HEK293 (cell line): ENCODE measurements at regions not wholly inside any gene's neighbourhood (a gene's known extent, or its start where the extent isn't known, plus 50 kb on each side); places are given as distances from the start of the nearest gene placed in this dataset.

Source experiments
- CTCF ChIP-seq: fragments of 450-650 bp; formaldehyde crosslinking; IDR thresholded peaks from 2 replicates; pipeline ENCODE4 v1.5.1; 2016; ENCODE audit warnings: missing biosample characterization, missing genetic modification characterization
- MZF1 ChIP-seq: fragments of 450-650 bp; formaldehyde crosslinking; IDR thresholded peaks from 2 replicates; pipeline ENCODE4 v1.5.1; 2017; ENCODE audit warnings: missing biosample characterization, missing genetic modification characterization, borderline replicate concordance

DNA sequence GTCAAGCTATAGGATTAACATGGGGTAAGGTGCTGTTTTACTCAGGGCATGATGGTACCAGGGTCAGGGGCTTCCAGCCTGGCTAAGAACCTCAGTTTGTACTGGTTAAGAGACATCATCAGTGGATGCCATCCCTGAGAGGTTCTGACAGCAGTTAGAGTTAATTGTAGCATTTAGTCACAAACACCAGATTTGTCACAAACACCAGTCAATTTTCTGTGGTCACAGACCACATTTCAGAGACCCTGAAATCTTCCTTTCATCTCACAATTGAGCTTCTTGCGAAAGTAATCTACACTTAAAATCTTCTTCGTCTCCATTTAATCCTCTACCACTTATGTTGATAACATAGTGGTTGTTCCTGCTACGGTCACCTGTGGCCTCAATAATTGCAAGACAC is 143.0 kb upstream of the EGLN3 start:
- no peak for TF ChIP-seq MZF1 (tag by site-specific recombination)
- no peak for TF ChIP-seq CTCF (tag by site-specific recombination)
